ENCODE measurements at regions not wholly inside any gene's neighbourhood (a gene's known extent, or its start where the extent isn't known, plus 50 kb on each side); places are given as distances from the start of the nearest gene placed in this dataset.
"Not testable (repeated sequence)": the region's sequence is repeated elsewhere in the genome, so short reads cannot be mapped to it uniquely, and the experiment has no call there.

GRCh38 chr16:15307184-15307583 lies 70.9 kb downstream of the NPIPA5 start:
- not testable (repeated sequence) for DNase-seq

- not testable (repeated sequence) for DNase-seq
These were observed 72.2 kb downstream of the NPIPA5 start for GRCh38 chr16:15305889-15306288.

- DNase-seq: not testable (repeated sequence)
These were observed 74.3 kb downstream of the NPIPA5 start for GRCh38 chr16:15303667-15304324.

- DNase-seq: not testable (repeated sequence)
These were observed 81.0 kb downstream of the NPIPA5 start for GRCh38 chr16:15297104-15297503.

- DNase-seq: not testable (repeated sequence)
These were observed 103.3 kb downstream of the NPIPA5 start for GRCh38 chr16:15274796-15275195.

GRCh38 chr16:15273964-15274363 lies 104.1 kb downstream of the NPIPA5 start:
- DNase-seq: not testable (repeated sequence)

- DNase-seq: not testable (repeated sequence)
These were observed 111.2 kb downstream of the NPIPA5 start for GRCh38 chr16:15266941-15267340.

- not testable (repeated sequence) for DNase-seq
These were observed 115.9 kb downstream of the NPIPA5 start for GRCh38 chr16:15262212-15262611.

GRCh38 chr16:15247971-15248370 lies 130.1 kb downstream of the NPIPA5 start:
- DNase-seq: not testable (repeated sequence)

- DNase-seq: not testable (repeated sequence)
These were observed 141.3 kb downstream of the NPIPA5 start for GRCh38 chr16:15236674-15237323.

- DNase-seq: not testable (repeated sequence)
These were observed 141.1 kb upstream of the RRN3 start for GRCh38 chr16:15235140-15235539.

- not testable (repeated sequence) for DNase-seq
These were observed 140.6 kb upstream of the RRN3 start for GRCh38 chr16:15234702-15235101.

- not testable (repeated sequence) for DNase-seq
These were observed 136.4 kb upstream of the RRN3 start for GRCh38 chr16:15230432-15230831.

- DNase-seq: not testable (repeated sequence)
These were observed 135.6 kb upstream of the RRN3 start for GRCh38 chr16:15229661-15230060.

GRCh38 chr16:15224651-15225050 lies 130.6 kb upstream of the RRN3 start:
- not testable (repeated sequence) for DNase-seq

GRCh38 chr16:15223398-15223797 lies 129.3 kb upstream of the RRN3 start:
- not testable (repeated sequence) for DNase-seq

GRCh38 chr16:15219679-15220615 lies 125.9 kb upstream of the RRN3 start:
- DNase-seq: peak; percentile 1

GRCh38 chr16:15218856-15219500 lies 124.9 kb upstream of the RRN3 start:
- DNase-seq: not testable (repeated sequence)

- not testable (repeated sequence) for DNase-seq
These were observed 113.3 kb upstream of the RRN3 start for GRCh38 chr16:15207202-15207981.

GRCh38 chr16:15206439-15206838 lies 112.4 kb upstream of the RRN3 start:
- DNase-seq: peak; percentile 2

- not testable (repeated sequence) for DNase-seq
These were observed 111.9 kb upstream of the RRN3 start for GRCh38 chr16:15205939-15206338.

GRCh38 chr16:15204571-15204970 lies 110.5 kb upstream of the RRN3 start:
- DNase-seq: not testable (repeated sequence)
